ENCODE measurements at regions not wholly inside any gene's neighbourhood (a gene's known extent, or its start where the extent isn't known, plus 50 kb on each side); places are given as distances from the start of the nearest gene placed in this dataset.
A peak's percentile ranks its signal among the peaks of the same experiment; 100 is the strongest.

DNA sequence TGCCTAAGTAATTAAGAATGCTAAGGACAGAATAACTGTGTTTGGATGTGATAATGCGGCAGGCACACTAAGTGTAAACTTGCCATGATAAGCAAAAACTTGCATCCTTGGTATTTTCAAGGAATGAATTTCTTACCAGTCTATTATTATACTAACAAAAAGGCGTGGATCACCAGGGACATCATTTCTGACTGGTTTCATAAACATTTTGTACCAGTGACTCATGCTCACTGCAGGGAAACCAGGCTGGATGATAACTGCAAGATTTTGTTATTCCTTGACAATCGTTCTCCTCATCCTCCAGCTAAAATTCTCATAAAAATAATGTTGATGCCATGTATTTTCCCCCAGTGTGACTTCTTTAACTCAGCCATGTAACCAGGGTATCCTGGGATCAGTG, 289.5 kb downstream of the CDCA7 start:
- DNase-seq (ENCODE audit: low read depth in 2 of 2): peak in 1 of 2 experiments; percentile 15

DNA sequence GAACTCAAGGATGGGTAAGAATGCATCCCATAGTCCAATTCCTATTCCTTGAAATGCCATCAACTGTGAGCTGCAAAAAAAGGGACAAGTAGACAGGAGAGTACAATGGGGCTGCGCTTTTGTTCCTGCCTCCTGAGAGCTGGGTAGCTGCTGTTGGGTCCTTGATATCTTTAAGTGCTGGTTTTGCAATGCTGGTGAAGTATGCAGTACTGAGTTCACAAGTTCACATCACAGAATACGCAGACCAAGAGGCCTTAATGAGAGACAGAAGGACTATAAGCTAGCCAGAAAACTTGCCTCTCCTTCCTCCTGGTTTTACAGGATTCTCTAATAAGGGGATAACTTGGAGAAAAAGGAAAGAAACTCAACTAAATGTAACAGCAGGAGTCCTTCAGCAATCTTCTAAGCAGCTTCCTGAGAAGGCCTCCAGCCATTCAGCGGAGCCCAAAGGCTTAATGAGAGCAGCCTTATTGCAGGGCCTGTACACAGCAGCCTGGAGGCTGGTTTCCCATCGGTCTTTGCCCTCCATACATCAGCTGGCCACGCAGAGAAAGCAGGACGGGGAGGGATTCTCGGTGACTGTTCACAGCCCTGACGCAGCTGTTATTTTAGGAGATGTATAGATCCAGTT, 293.1 kb downstream of the CDCA7 start:
- DNase-seq (ENCODE audit: low read depth in 2 of 2): peak in 1 of 2 experiments; percentile 53

DNA sequence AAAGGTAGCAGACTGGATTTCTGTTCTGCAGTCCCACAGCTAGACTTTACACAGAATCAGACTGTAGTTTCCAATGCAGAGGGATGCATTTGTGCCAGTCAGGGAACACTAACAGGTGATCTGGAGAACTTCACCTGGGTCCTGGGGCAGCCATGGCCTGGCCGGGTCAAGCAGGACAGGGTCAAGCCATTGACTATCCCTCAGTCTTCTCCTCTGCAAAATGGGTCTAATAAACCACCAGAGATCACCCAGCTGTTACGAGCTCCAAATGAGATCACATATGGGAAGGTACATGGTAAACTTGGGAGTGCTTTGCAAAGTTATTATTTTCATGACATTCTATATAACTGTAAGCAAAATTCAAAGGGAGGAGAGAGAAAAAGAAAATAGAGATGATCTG, 294.1 kb downstream of the CDCA7 start:
- DNase-seq (ENCODE audit: low read depth in 2 of 2): no peak

DNA sequence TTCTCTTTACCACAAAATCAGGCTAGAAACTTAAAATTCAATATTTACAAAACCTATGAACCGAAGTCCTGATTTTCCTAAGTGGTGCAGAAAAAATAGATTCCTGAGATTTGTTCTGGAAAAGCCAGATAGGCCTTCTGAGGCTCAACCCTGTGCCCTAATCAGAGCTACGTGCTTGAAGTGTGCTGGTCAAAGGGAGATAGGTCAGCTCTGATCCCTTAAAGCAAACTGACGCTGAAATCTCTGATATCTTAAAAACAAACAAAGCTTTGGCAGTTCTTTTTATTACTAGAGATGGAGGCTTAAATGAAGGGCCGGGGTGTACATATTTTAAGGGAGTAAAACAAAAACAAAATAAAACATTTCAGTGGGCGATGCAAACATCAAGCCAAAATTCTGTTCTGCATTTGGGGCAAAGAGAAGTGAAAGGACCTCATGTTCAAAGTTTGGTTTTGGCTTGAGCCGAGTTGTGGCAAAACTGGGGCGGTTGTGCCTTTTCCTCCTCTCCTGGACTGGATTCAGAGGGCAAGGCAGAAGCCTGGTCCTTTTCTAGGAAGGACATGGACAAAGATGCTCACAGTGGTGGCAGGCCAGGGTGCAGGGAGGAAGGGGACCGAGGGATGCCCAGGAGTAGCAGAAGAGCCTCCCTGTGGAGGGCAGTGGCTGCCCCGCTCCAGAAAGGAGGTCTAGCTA, 295.0 kb downstream of the CDCA7 start:
- no peak for DNase-seq (ENCODE audit: low read depth in 2 of 2)

DNA sequence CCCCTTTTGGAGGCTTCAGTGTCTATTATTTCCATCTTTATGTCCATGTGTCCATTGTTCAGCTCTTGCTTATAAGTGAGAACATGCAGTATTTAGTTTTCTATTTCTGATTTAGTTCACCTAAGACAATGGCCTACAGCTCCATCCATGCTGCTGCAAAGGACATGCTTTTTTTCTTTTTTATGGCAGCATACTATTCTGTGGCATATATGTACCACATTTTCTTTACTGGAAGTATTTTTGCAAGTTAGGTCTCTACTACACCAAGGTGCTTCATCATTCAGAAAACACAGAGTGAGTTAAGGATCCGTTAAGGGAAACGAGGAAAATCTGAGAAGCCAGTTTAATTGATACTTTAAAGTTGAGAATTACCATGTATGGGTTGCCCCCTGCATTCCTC, 297.2 kb downstream of the CDCA7 start:
- DNase-seq (ENCODE audit: low read depth in 2 of 2): no peak

DNA sequence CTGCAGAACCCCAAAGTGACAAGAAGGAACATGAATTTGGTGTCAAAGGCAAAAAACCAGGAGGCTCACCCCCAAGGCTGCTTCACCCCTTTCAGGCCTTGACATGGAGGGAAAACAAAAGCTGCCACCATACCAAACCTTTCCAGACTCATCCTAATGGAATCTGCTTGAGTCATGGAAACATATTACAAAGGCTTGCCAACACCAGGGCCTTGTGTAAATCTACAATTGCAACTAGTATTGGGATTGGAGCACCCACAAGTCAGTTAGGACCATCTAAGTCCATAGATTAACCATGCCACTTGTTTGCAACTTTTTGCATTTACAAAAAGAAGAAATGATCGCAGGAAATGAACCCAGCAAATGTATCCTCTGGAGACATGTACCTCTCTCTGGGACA, 297.6 kb downstream of the CDCA7 start:
- DNase-seq (ENCODE audit: low read depth in 2 of 2): peak; percentile 79 to 81

DNA sequence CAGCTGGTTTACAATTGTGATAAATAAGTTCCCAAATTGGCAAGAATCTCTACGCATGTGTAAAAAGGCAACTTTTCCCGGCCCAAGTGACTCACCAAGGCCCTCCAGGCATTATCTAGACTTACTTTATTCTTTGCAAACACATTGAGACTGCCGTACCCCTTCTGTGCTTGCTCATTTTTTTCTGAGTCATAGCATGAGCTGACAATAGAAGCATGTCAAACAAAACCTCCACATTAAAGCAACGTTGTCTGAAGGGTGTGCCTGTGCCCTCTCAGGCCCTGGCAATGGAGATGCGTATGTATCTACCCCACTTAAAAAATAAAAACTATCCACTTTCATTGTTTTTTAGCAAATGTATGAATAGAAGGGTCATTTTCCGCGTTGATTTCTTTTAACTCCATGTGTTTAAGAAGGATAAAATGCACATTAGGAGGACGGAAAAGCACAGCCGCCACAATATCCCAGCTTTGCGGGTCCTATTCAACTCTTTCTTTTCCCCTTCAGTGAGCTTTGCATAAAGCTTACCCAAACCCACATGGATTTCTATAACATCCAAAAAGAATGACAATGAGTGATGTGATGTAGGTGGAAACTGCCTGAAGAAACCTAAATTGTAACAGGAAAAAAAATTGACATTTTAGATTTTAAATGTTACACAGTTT, 298.2 kb downstream of the CDCA7 start:
- DNase-seq (ENCODE audit: low read depth in 2 of 2): peak; percentile 87

DNA sequence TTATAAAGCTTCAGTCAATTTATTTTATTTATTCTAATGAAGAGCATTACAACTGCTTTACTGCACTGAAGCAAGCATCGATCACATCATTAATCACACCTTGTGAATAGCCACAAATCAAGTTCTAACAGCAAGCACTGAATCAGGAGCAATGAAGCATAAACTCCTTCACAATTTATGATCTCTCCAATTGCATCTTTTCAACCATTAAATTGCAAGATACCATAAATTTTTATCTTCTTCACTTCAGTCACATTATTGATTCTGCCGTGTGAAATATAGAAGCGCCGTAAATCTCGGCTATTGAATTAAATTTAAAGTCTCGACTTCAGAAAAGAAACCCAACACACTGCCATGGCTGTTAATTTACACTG, 298.7 kb downstream of the CDCA7 start:
- DNase-seq (ENCODE audit: low read depth in 2 of 2): no peak

DNA sequence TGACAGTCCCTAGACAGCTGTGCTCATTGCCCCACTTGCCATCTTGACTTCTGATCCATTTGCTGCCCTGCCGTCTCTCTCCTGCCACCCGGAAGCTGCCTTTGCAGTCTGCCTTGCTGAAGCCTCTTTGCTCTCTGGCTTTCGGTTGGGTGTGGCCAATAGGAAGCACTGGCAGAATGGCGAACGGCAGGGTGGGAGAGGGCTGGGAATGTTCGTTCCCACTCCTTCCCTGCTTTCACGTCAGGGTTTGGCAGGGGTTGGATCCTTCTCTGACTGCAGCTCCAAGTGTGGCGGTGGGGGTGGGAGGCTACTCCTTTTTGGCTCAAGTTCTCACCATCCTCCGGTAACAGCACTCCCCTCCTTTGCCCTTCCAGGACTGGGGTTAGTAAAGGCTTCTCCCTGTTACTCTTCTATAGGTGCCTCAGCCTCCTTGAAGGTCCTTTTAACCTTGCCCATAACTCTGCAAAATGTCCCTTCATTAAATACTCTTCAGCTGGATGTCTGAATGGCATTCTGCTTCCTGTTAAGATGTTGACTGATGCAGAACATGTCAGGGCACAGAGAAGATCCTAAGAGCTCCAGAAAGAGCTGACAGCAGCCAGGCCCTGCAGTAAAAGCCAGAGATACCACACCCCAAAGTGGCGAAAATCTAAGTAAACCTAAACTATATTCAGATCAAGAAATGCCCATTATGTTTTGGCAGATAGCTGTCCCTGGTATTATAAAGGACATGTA, 299.7 kb downstream of the CDCA7 start:
- no peak for DNase-seq (ENCODE audit: low read depth in 2 of 2)

DNA sequence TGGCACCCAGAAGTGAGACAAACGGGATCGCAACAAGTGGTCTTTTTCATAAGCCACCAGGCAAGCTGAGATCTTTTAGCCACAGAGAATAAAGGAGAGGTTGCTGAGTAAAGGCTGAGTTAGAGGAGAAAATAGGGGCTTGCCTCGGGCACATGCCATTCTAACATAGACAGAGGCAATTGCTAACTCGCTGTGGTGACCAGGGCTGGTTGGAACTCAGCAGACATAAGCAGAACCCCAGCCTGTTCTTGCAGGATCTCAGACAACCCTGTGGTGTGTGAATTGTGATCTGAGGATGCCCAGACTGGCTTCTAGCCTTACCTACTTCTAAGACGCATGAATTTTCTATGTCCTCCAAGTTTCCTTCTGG, 300.2 kb downstream of the CDCA7 start:
- DNase-seq (ENCODE audit: low read depth in 2 of 2): no peak

DNA sequence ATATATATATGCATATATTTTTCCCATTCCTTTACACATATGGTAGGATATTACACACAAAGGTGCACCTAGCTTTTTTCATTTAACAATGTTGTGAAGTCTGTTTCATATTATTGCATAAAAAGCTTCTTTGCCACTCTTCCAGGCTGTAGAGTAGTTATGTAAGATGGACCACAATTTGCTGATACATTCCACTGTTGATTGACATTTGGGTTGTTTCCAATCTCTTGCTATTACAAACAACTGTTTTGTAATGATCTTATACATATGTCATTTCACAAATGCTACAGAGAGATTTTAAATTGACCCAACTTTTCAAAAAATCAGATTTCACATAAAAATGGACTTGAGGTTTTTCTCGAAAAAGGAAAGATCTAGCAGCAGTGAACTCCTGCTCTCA, 301.4 kb downstream of the CDCA7 start:
- no peak for DNase-seq (ENCODE audit: low read depth in 2 of 2)

DNA sequence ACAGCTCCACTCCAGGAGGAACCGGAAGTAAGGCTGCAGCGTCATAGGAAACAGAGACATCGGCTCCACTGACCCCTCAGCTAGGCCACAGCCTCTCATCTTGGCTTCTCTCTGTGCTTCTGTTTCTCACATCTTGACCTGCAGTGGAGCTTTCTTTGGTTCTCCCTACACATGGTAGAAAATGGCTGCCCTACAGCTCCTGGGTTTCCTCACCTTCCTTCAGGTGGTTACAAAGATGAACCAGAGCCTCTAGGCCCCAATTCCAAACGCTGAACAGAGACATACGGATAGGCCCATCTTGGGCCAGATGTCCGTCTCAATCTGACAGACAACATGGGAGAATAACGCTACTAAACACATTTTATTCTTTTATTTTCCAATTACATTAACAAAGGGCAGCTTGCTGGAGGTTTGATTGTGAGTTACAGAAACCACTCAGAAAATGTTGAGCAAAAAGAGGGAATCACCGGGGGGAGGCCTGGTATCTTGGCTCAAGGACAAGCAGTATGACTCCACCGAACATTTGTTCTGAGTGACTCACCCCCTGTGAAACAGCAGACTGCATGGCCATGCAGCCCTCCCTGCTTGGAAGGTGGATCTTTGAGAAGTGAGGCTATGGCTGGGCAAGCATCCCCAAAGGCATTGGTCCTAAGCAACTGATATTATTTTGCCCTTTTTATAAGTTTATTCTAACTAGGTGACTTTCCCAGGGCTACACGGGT, 303.5 kb downstream of the CDCA7 start:
- DNase-seq (ENCODE audit: low read depth in 2 of 2): peak; percentile 85 to 88

DNA sequence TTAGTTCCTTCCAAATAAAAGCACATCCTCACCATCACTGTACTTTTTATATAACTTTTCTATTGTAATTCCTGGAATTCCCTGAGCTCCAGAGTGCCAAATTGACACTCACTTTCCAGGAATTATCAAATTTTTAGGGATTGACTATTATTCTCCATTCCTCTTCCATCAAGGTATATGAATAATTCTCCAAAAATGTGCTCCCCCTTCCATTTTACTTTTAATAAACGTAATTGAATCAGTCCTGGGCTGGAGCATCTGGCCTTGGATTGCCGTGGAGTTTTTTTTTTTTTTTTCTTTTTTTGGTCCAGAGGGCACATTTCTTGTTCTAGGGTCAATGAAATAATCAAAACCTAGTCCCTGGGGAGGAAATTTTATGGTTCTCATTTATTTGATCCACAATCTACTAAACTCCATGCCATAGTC, 304.3 kb downstream of the CDCA7 start:
- peak; percentile 64 to 70 for DNase-seq (ENCODE audit: low read depth in 2 of 2)

DNA sequence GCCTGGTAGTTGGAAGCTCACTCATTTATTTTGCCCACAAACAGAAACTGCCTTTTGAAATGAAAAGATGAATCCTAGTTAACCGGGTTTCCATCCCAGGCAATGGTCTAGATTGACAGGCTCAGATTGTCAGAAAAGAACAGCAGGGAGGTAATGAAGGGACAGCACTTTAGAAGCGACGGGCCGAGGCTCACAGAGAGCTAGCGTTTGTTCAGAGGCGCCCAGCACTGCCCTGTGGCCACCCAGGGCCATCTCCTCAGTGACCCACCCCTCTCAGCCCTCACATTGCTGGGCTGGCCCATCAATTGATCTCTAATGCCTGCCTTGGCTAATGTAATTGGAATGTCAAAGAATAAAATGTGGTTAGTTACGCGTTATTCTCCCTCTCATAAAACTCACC, 304.8 kb downstream of the CDCA7 start:
- no peak for DNase-seq (ENCODE audit: low read depth in 2 of 2)

DNA sequence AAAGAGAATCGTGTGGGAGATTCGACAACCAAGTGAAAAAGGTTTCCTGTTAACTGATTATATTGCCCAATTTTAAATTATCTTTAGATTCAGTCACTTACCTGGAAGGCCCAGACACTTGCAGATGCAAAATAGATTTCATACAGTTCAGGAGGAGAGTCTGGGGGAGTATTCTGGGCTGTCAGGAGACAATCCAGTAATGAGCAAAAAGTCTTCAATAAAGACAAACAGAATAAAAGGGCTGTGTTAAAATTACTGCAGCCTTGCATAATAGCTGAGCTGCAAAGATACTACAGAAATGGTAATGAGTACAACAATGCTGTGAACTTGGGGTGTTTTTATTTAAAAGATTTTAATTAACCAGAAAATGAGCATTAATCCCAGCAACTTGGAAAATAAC, 303.6 kb downstream of the SP3 start:
- no peak for DNase-seq (ENCODE audit: low read depth in 2 of 2)

DNA sequence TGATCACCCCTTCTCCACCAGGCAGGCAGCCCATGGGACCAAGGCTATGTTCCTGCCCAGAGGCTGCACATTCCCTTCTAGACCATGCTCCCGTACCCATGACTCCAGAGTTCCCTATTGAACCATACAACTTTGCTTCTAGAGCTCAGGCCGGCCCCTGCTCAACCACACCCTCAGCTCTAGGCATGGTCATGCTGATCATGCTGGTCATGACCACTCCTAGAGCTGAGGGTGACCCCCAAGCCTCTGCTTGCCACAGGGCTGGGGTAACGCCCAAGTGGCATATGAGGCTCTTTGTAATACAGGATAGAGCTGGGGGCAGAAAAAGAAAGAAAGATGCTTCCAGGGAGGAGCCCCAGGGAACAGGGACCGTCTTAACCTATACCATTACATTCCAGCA, 301.8 kb downstream of the SP3 start:
- no peak for DNase-seq (ENCODE audit: low read depth in 2 of 2)

DNA sequence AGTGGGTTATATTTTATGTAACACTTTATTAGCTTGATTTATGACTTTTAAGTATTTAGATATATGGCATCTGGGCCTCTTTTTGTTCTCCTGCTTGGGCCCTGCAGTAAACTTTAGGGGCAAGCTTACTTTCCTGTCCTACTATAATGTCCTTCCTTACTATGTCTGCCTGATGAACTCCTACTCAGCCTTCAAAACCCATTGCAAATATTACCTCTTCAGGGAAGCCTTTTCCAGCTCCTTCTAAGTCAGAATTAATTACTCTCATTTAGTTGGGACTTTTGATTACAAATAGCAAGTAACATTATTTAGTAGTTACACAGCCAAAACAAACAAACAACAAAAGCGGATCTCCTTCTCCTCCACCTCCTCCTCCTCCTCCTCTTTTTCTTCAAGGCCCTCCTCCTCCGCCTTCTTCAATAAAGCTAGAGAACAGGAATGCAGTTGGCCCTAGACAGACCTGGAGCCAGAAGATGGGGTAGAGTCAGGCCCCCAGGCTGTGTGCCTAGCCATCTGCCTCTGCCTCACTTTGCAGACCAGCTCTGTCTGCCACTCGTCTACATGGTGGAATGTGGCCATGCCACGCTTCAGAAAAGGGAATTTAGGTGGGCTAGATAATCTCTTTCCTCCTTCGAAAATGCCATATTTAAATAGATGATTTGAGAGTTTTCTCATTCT, 301.2 kb downstream of the SP3 start:
- DNase-seq (ENCODE audit: low read depth in 2 of 2): no peak

DNA sequence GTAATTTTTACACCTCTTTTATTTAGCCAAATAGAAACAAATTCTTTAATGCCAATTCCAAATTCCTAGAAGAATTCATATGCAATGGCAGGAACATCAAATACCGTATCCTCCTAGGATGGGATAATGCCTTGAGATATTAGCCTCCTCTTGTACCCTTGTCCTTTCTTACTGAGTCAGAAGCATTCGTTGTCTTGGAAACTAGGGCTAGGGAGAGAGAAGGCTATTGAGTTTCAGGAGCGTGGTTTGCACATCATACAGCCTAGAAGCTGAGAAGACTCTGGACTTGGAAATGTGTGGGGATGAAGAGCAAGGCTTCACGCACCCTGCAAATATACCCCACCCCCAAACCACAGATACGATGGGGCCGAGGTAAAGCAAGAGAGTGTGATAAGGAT, 300.7 kb downstream of the SP3 start:
- no peak for DNase-seq (ENCODE audit: low read depth in 2 of 2)

DNA sequence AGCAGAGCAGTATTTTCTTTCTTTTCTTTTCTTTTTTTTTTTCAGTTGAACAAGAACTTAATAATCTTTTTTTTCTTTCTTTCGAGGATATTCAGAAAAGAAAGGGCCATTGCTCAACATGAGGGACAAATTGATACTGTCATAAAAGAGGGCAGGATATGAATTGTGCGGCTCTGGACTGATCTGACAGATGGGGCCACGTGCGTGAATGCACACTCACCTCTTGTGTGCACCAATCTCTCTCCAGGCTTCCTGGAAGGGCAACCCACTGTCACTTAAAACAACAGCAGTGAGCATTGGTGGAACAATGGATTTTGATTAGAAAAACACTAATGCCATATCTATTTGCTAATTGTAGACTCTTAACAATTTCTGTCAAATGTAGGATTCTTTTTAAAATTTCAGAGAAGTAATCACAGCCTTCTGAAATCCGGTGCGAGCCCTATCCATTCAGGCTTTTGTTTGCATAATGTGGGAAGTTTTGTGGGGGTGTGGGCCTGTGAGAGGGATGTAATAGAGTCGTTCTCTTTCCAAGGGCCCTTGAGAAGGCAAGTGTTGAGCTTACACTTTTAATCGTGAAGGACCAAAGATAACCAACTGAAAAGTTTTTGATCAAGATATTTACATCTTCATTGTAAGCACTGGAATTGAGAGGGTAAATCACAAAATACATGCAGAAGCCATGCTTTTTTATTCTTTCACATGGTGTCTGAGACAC, 298.8 kb downstream of the SP3 start:
- DNase-seq (ENCODE audit: low read depth in 2 of 2): no peak

DNA sequence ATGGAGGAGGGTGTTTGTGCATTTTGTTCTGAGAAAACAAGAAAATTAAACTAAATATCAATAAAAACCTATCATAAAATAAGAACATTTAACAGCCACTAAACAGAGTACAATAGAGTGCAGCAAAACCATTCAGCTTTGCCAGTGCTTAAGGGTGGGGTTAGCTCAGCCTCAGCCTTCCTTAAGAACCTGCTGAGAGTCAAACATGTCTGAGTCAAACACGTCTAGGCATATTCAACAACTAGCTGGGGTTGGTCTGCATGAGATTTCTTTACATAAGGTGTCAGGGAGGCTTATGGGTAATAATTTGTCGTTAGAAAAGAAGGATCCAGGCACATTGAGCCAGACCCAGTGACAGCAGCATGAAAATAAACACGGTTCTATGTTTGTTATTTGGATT, 298.2 kb downstream of the SP3 start:
- DNase-seq (ENCODE audit: low read depth in 2 of 2): no peak

DNA sequence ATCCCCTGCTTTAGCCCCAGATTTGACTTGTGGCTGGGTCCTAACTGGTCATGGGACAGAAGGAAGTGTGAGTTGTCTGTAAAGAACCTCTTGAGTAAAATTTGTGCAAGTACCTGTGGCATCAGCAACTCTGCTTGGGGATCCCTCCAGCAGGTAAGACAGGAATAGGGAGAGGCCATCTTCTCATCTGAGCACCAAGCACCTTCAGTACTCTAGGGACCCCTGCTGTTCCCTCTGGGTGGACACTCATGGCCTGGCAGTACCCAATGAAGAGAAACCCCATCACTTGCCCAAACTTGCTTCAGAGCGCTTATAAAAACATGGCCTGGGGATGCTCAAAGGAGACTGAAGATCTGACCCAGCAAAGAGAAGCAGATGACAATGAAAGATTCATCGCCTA, 297.8 kb downstream of the SP3 start:
- DNase-seq (ENCODE audit: low read depth in 2 of 2): no peak

All from fibroblast of skin of left quadriceps (primary cell).